Spleen (tissue), 11 donors: ENCODE measurements at regions not wholly inside any gene's neighbourhood (a gene's known extent, or its start where the extent isn't known, plus 50 kb on each side); places are given as distances from the start of the nearest gene placed in this dataset.

Source experiments
- DNase-seq: peaks from one replicate; pipeline ENCODE4 v3.0.0-alpha.2; 2020
- H3K27ac ChIP-seq, 8 donors: fragments of 200-600 bp; sonication (generic) in 7 of 8; 1 replicate in 4 of 8; 2 replicates in 4 of 8; pipeline versions ENCODE4 v1.5.0 to v1.8.0; 2016 to 2021; ENCODE audit warnings: inconsistent platforms in 4 of 8, mild to moderate bottlenecking in 4 of 8, moderate library complexity in 1 of 8
- H3K27me3 ChIP-seq, 7 donors: fragments of 200-600 bp; sonication (generic) in 6 of 7; replicated peaks in 1 of 7; 1 replicate in 4 of 7; 2 replicates in 3 of 7; pipeline versions ENCODE4 v1.5.0 to v1.8.0; 2016 to 2021; ENCODE audit warnings: inconsistent platforms in 3 of 7, mild to moderate bottlenecking in 1 of 7
- H3K36me3 ChIP-seq, 6 donors: fragments of 200-600 bp; sonication (generic) in 5 of 6; 1 replicate in 4 of 6; 2 replicates in 2 of 6; pipeline versions ENCODE4 v1.5.0 to v1.8.0; 2016 to 2021; ENCODE audit warnings: inconsistent platforms in 2 of 6
- H3K4me1 ChIP-seq, 6 donors: fragments of 200-600 bp; sonication (generic) in 5 of 6; 1 replicate in 3 of 6; 2 replicates in 3 of 6; pipeline versions ENCODE4 v1.5.0 to v1.8.0; 2016 to 2021; ENCODE audit warnings: inconsistent platforms in 3 of 6
- H3K4me3 ChIP-seq, 8 donors: fragments of 200-600 bp; sonication (generic) in 7 of 8; 1 replicate in 4 of 8; 2 replicates in 4 of 8; pipeline versions ENCODE4 v1.5.0 to v1.8.0; 2016 to 2021; ENCODE audit warnings: inconsistent platforms in 4 of 8, mild to moderate bottlenecking in 4 of 8, moderate library complexity in 2 of 8
- H3K9me3 ChIP-seq, 8 donors: fragments of 200-600 bp; sonication (generic) in 7 of 8; 1 replicate in 4 of 8; 2 replicates in 4 of 8; pipeline versions ENCODE4 v1.5.0 to v1.8.0; 2016 to 2021; ENCODE audit warnings: inconsistent platforms in 4 of 8
- CTCF ChIP-seq, 11 experiments: fragments of 200-600 bp in 7 of 11; fragments of 450-650 bp in 4 of 11; sonication (generic) in 4 of 11; IDR thresholded peaks in 8 of 11; conservative IDR thresholded peaks in 3 of 11; 1 replicate in 7 of 11; 2 replicates in 4 of 11; pipeline versions ENCODE4 v1.4.0 to v1.8.0; 2016 to 2021; ENCODE audit warnings: antibody characterized with exemption in 11 of 11, inconsistent platforms in 4 of 11, mild to moderate bottlenecking in 1 of 11
- POLR2A ChIP-seq, 3 donors: fragments of 450-650 bp; IDR thresholded peaks; one replicate each; pipeline ENCODE4 v1.5.1; 2017; ENCODE audit warnings: antibody characterized with exemption in 3 of 3, mild to moderate bottlenecking in 1 of 3
- POLR2AphosphoS5 ChIP-seq, 3 donors: sonication (generic); formaldehyde crosslinking; IDR thresholded peaks; one replicate each; pipeline ENCODE4 v1.5.1; 2017; ENCODE audit warnings: antibody characterized with exemption in 3 of 3
- WGBS, 5 donors: extraction: QIAGEN DNeasy Blood & Tissue Kit in 3 of 5; methylation state at CpG; one replicate each; pipeline versions ENCODE4 v1.1.5 to v1.1.7; 2013 to 2018; 5-methylcytosine and 5-hydroxymethylcytosine counted together
- intact Hi-C: fragments of 100-400 bp; cut with DNase I; formaldehyde crosslinking; loops from one replicate; pipeline ENCODE4 v1.15.0; 2023; ENCODE audit warnings: low total_unique reads
- donor health status: healthy with polysubstance abuse.
- donor health status: DM: no; HTN: no; CAD: no; lungs with moderate emphysema.
- donor health status: DM: no; HTN: no; CAD: no.
- donor health status: Bipolar disorder and iron deficiency.
- donor health status: healthy.
- donor health status: DM: no; HTN: no; CAD: no.
- donor health status: DM: yes; HTN: yes; CAD: no.

DNA sequence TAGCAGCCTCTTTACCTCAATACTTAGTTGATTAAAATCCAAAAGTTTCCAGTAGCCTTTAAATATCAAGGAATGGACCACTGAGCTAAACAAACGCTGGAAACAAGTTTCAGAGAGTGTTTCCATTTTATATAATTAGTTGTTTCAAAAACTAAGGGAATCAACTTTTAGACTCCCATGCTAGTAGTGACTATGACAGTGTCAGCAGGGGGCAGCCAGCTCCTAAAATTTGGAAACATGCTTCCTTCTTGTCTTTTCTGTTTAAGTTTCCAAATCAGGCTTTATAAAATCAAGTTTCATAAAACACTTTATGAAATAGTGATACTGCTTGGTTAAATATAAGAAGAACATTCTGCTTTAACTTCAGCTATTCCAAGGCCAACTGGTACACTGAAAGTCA lies 138.2 kb upstream of the TMEM229A start:
- Histone ChIP-seq H3K27me3 (no peaks in the 10 kb centered on the region), H3K27ac (no peak overlapping the region), H3K9me3 (peaks cover 0 to 15% (median 2%) of the 10 kb centered on the region in 8 donors), H3K36me3 (no peaks in the 10 kb centered on the region), H3K4me3 (no peak overlapping the region), H3K4me1 (no peaks in the 10 kb centered on the region)
- intact Hi-C loops = no loop called here
- TF ChIP-seq POLR2A (IDR thresholded peaks at IDR 0.05) (no peak), CTCF (IDR thresholded peaks at IDR 0.05 in 8 of 11, conservative IDR thresholded peaks at IDR 0.05 in 3 of 11) (peak in 2 of 11 experiments; percentile 7 to 17)
- 41 to 67% (median 49%) methylated on average over 1 of the region's 1 CpG for WGBS, 5 donors
- no peak for DNase-seq

- Histone ChIP-seq H3K27me3 (no peaks in the 10 kb centered on the region), H3K27ac (no peak overlapping the region), H3K36me3 (no peaks in the 10 kb centered on the region), H3K9me3 (peaks cover 0 to 14% (median 2%) of the 10 kb centered on the region in 8 donors), H3K4me1 (no peaks in the 10 kb centered on the region), H3K4me3 (no peak overlapping the region)
- DNase-seq = no peak
- WGBS, 5 donors = 69 to 86% (median 84%) methylated on average over 2 of the region's 2 CpGs
- intact Hi-C loops = no loop called here
- TF ChIP-seq POLR2AphosphoS5 (IDR thresholded peaks at IDR 0.05) (no peak), POLR2A (IDR thresholded peaks at IDR 0.05) (no peak), CTCF (IDR thresholded peaks at IDR 0.05 in 8 of 11, conservative IDR thresholded peaks at IDR 0.05 in 3 of 11) (no peak)
These were observed 135.7 kb upstream of the TMEM229A start for GRCh38 chr7:124168616-124169015.

GRCh38 chr7:124162667-124163066 lies 129.8 kb upstream of the TMEM229A start:
- TF ChIP-seq POLR2AphosphoS5 (IDR thresholded peaks at IDR 0.05) (no peak), CTCF (IDR thresholded peaks at IDR 0.05 in 8 of 11, conservative IDR thresholded peaks at IDR 0.05 in 3 of 11) (no peak), POLR2A (IDR thresholded peaks at IDR 0.05) (no peak)
- H3K4me1 ChIP-seq = no peaks in the 10 kb centered on the region
- no peaks in the 10 kb centered on the region for H3K27me3 ChIP-seq
- no peaks in the 10 kb centered on the region for H3K36me3 ChIP-seq
- H3K9me3 ChIP-seq = peaks cover 0 to 12% (median 0%) of the 10 kb centered on the region in 8 donors
- DNase-seq = no peak
- no peak overlapping the region for H3K4me3 ChIP-seq
- intact Hi-C loops = no loop called here
- no peak overlapping the region for H3K27ac ChIP-seq

DNA sequence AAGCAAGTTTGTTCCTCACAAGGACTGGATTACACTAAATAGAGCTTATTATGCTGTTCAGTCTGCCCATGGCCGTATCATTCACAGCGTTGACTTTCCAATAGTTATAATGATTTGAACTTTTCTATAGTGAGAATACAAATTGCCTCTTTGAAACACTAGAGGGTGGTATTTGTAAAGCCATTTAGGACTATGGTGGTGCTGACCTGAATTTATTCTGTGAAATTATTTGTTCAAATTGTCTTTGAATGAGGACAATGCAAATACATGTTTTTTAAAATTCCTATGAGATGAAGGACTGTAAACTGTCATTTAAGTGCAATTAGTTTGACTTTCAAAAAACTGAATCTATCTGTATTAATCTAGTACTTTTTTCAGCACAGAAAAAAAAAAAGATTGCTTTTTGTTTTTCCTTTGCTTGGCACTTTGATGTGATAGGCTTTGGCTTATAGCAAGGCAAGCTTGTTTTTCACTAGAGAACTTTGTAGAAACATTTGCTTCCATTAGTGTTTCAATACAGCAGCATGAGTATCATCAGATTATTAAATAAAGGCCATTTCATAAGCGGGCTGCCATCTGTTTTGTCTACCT lies 122.7 kb upstream of the TMEM229A start:
- Histone ChIP-seq H3K27ac (no peak overlapping the region), H3K27me3 (no peaks in the 10 kb centered on the region), H3K9me3 (no peaks in the 10 kb centered on the region), H3K4me1 (no peaks in the 10 kb centered on the region), H3K36me3 (no peaks in the 10 kb centered on the region), H3K4me3 (no peak overlapping the region)
- WGBS, 5 donors = 40 to 53% (median 41%) methylated on average over 3 of the region's 3 CpGs
- intact Hi-C loops = no loop called here
- TF ChIP-seq CTCF (IDR thresholded peaks at IDR 0.05 in 8 of 11, conservative IDR thresholded peaks at IDR 0.05 in 3 of 11) (peak in 4 of 11 experiments; percentile 15 to 29 (median 20)), POLR2A (IDR thresholded peaks at IDR 0.05) (no peak)
- no peak for DNase-seq
